ENCODE measurements at regions not wholly inside any gene's neighbourhood (a gene's known extent, or its start where the extent isn't known, plus 50 kb on each side); places are given as distances from the start of the nearest gene placed in this dataset.

- TF ChIP-seq CTCF (IDR thresholded peaks at IDR 0.05; ENCODE audit: low read length) (no peak), EZH2 (optimal IDR thresholded peaks at IDR 0.05; ENCODE audit: low read depth, low read length) (no peak), EZH2phosphoT487 (IDR thresholded peaks at IDR 0.05; ENCODE audit: low read length) (no peak)
Measured at GRCh38 chr3:20857636-20858035, 671.6 kb upstream of the SGO1 start.
